Fibroblast of lung (primary cell): ENCODE measurements at regions not wholly inside any gene's neighbourhood (a gene's known extent, or its start where the extent isn't known, plus 50 kb on each side); places are given as distances from the start of the nearest gene placed in this dataset.
A peak's percentile ranks its signal among the peaks of the same experiment; 100 is the strongest.

Source experiments
- DNase-seq, 2 donors: peaks; one replicate each; pipeline versions ENCODE4 v3.0.0 to v3.0.0-alpha.2; 2010; ENCODE audit warnings: low read depth in 2 of 2
- H2AFZ ChIP-seq: 2 replicates; pipeline ENCODE4 v1.5.1; 2012; ENCODE audit warnings: low read length, control low read depth, inconsistent platforms
- H3K27ac ChIP-seq: 2 replicates; pipeline ENCODE4 v1.5.1; 2011; ENCODE audit warnings: low read length, control low read depth; ENCODE audit not compliant: insufficient read depth
- H3K27me3 ChIP-seq: 2 replicates; pipeline ENCODE4 v1.5.1; 2011; ENCODE audit warnings: mild to moderate bottlenecking, low read length; ENCODE audit not compliant: control insufficient read depth, insufficient read depth
- H3K36me3 ChIP-seq: 2 replicates; pipeline ENCODE4 v1.5.1; 2011; ENCODE audit warnings: low read length; ENCODE audit not compliant: control insufficient read depth, insufficient read depth
- H3K4me1 ChIP-seq: 2 replicates; pipeline ENCODE4 v1.5.1; 2011; ENCODE audit warnings: low read length; ENCODE audit not compliant: control insufficient read depth, insufficient read depth; ENCODE audit errors: extremely low read depth
- H3K4me2 ChIP-seq: 2 replicates; pipeline ENCODE4 v1.5.1; 2011; ENCODE audit warnings: low read length, control low read depth; ENCODE audit not compliant: insufficient read depth; ENCODE audit errors: extremely low read depth
- H3K4me3 ChIP-seq, 4 experiments: fragments of 200-600 bp in 1 of 4; sonication (generic) in 1 of 4; replicated peaks in 1 of 4; 2 replicates each; pipeline ENCODE4 v1.5.1; 2011 to 2016; ENCODE audit warnings: low read length in 4 of 4, low read depth in 3 of 4, mild to moderate bottlenecking in 3 of 4, control low read depth in 2 of 4, inconsistent platforms in 1 of 4, mixed read lengths in 1 of 4; ENCODE audit not compliant: insufficient read depth in 1 of 4; ENCODE audit errors: control extremely low read depth in 1 of 4
- H3K79me2 ChIP-seq: 2 replicates; pipeline ENCODE4 v1.5.1; 2012; ENCODE audit warnings: mild to moderate bottlenecking, low read length, inconsistent platforms; ENCODE audit not compliant: control insufficient read depth, insufficient read depth
- H3K9ac ChIP-seq: 2 replicates; pipeline ENCODE4 v1.5.1; 2011; ENCODE audit warnings: mild to moderate bottlenecking, low read length, control low read depth; ENCODE audit not compliant: insufficient read depth
- H3K9me3 ChIP-seq: 2 replicates; pipeline ENCODE4 v1.5.1; 2012; ENCODE audit warnings: low read depth, low read length; ENCODE audit not compliant: control insufficient read depth, insufficient read depth
- H4K20me1 ChIP-seq: 2 replicates; pipeline ENCODE4 v1.5.1; 2011; ENCODE audit warnings: low read length; ENCODE audit not compliant: control insufficient read depth, insufficient read depth; ENCODE audit errors: extremely low read depth
- EZH2 ChIP-seq: IDR thresholded peaks from 2 replicates; pipeline ENCODE4 v1.5.1; 2012; ENCODE audit warnings: low read length, control low read depth, mild to moderate bottlenecking; ENCODE audit errors: missing control alignments
- TF ChIP-seq, protein P1 (sequence below), 2 donors: IDR thresholded peaks in 1 of 2; conservative IDR thresholded peaks in 1 of 2; 1 replicate in 1 of 2; 2 replicates in 1 of 2; pipeline ENCODE4 v1.5.1; 2011 to 2012; ENCODE audit warnings: low read length in 2 of 2, control low read depth in 1 of 2, inconsistent platforms in 1 of 2, low read depth in 1 of 2, mild to moderate bottlenecking in 1 of 2

DNA sequence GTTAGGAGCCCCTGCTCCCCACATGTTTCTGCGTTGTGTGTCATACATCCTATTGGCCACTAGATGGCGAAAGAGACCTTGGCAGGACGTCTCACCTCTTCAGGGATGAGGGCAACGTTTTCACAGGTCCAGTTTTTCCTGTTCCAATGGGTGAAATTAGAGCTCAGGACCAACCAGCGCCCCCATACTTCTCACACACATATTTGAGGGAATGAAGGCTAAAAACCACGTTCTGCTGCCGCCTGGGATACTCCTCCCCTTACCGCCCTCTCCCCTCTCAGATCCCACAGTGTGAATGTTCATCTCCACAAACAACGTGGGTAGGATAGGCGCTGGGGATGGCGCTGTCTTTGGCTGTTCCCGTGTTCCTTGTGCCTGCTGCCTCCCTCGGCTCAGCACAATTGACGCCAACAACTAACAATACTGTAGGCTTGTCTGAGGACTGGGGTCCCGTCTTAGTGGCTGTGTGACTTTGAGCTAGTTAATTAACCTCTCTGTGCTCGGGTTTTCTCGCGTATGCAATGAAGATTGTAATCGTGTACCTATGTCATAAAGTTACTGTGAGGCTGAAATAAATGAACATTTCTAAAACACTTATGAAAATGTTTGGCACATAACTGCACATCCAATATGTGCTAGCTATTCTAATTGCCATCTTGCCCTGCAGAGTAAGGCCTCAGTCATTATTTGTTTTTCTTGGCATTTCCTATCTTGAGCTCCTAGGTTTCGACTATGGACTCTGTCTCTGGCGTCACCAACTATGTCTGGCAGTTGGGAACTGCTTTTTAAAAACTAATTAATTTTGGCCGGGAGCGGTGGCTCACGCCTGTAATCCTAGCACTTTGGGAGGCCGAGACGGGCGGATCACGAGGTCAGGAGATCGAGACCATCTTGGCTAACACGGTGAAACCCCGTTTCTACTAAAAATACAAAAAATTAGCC lies 181.3 kb upstream of the STK26 start:
- H3K9ac ChIP-seq: no peak overlapping the region
- no peak overlapping the region for H3K27ac ChIP-seq
- H3K4me3 ChIP-seq: no peak overlapping the region
- no peak overlapping the region for H2AFZ ChIP-seq
- H3K36me3 ChIP-seq: no peaks in the 10 kb centered on the region
- H3K79me2 ChIP-seq: no peaks in the 10 kb centered on the region
- no peaks in the 10 kb centered on the region for H3K4me1 ChIP-seq
- no peaks in the 10 kb centered on the region for H3K27me3 ChIP-seq
- peak; percentile 35 to 50 for DNase-seq
- no peaks in the 10 kb centered on the region for H3K9me3 ChIP-seq
- H3K4me2 ChIP-seq: no peak overlapping the region
- H4K20me1 ChIP-seq: no peaks in the 10 kb centered on the region
- TF ChIP-seq, protein P1, sequence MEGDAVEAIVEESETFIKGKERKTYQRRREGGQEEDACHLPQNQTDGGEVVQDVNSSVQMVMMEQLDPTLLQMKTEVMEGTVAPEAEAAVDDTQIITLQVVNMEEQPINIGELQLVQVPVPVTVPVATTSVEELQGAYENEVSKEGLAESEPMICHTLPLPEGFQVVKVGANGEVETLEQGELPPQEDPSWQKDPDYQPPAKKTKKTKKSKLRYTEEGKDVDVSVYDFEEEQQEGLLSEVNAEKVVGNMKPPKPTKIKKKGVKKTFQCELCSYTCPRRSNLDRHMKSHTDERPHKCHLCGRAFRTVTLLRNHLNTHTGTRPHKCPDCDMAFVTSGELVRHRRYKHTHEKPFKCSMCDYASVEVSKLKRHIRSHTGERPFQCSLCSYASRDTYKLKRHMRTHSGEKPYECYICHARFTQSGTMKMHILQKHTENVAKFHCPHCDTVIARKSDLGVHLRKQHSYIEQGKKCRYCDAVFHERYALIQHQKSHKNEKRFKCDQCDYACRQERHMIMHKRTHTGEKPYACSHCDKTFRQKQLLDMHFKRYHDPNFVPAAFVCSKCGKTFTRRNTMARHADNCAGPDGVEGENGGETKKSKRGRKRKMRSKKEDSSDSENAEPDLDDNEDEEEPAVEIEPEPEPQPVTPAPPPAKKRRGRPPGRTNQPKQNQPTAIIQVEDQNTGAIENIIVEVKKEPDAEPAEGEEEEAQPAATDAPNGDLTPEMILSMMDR (conservative IDR thresholded peaks at IDR 0.05 in 1 of 2, IDR thresholded peaks at IDR 0.05 in 1 of 2; ENCODE audit: low read depth in 1 of 2, low read length in 2 of 2): peak; percentile 62 to 69
- no peak for TF ChIP-seq EZH2

DNA sequence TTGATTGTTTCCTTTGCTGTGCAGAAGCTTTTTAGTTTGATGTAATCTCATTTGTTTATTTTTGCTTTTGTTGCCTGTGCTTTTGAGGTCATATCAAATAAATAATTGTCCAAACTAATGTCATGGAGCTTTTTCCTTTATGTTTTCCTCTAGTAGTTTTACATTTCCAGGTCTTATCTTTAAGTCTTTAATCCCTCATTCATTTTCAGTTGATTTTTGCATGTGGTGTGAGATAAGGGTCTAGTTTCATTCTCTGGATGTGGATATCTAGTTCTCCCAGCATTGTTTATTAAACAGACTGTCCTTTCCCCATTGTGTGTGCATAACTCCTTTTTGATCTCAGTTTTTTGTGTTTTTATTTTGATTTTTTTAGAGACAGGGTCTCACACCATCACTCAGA lies 179.1 kb upstream of the STK26 start:
- no peaks in the 10 kb centered on the region for H3K4me1 ChIP-seq
- no peak overlapping the region for H3K27ac ChIP-seq
- H3K27me3 ChIP-seq: no peaks in the 10 kb centered on the region
- no peak for DNase-seq
- H3K9ac ChIP-seq: no peak overlapping the region
- no peak for TF ChIP-seq EZH2
- TF ChIP-seq, protein P1 (conservative IDR thresholded peaks at IDR 0.05 in 1 of 2, IDR thresholded peaks at IDR 0.05 in 1 of 2; ENCODE audit: low read depth in 1 of 2, low read length in 2 of 2): no peak
- no peaks in the 10 kb centered on the region for H4K20me1 ChIP-seq
- no peak overlapping the region for H3K4me2 ChIP-seq
- no peaks in the 10 kb centered on the region for H3K79me2 ChIP-seq
- no peak overlapping the region for H3K4me3 ChIP-seq
- H3K36me3 ChIP-seq: no peaks in the 10 kb centered on the region
- H2AFZ ChIP-seq: no peak overlapping the region
- no peaks in the 10 kb centered on the region for H3K9me3 ChIP-seq

DNA sequence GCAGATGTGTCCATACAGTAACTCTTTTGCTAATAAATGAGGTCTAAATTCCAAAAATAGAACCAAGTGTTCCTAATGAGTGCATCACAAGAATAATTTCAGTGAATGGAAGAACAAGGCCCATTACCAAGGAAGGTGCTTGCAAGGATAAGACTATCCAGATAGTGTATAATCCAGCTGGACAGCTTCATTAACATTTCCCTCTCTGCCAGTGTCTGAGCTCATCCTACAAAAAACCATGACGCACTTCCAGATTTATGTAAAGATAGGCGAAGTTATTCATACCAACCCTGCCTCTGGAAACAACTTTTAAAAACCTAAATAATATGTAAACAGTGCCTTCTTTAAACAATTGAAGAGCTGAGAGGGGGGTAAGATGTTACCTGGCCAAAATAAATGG lies 177.9 kb upstream of the STK26 start:
- Histone ChIP-seq H4K20me1 (no peaks in the 10 kb centered on the region), H3K9me3 (no peaks in the 10 kb centered on the region), H3K27me3 (no peaks in the 10 kb centered on the region), H3K4me2 (no peak overlapping the region), H3K79me2 (no peaks in the 10 kb centered on the region), H3K36me3 (no peaks in the 10 kb centered on the region), H3K4me3 (no peak overlapping the region), H3K9ac (no peak overlapping the region), H2AFZ (no peak overlapping the region), H3K4me1 (no peaks in the 10 kb centered on the region), H3K27ac (no peak overlapping the region)
- TF ChIP-seq EZH2: no peak
- TF ChIP-seq, protein P1 (conservative IDR thresholded peaks at IDR 0.05 in 1 of 2, IDR thresholded peaks at IDR 0.05 in 1 of 2; ENCODE audit: low read depth in 1 of 2, low read length in 2 of 2): no peak
- DNase-seq: no peak
